WTC11 (cell line): ENCODE measurements at regions not wholly inside any gene's neighbourhood (a gene's known extent, or its start where the extent isn't known, plus 50 kb on each side); places are given as distances from the start of the nearest gene placed in this dataset.

Experiments
- ATAC-seq: fragments of 200-7000 bp; cut with Tn5 transposase; 2 replicates; pipeline ENCODE4 v1.10.0; 2021; ENCODE audit warnings: mild to moderate bottlenecking, moderate library complexity
- CTCF ChIA-PET: fragments of 300-600 bp; sonication (Branson Sonifier 250); formaldehyde crosslinking; loops from one replicate; lab custom pipeline; 2021; ENCODE audit warnings: antibody characterized with exemption; lab: Charles Lee
- POLR2A ChIA-PET: fragments of 350-600 bp; sonication (Branson Sonifier 250); formaldehyde crosslinking; loops from one replicate; lab custom pipeline; 2021; ENCODE audit warnings: antibody characterized with exemption; lab: Charles Lee
- DNase-seq: peaks from one replicate; pipeline ENCODE4 v3.0.0; 2021; ENCODE audit warnings: low spot score
- H3K27ac Mint-ChIP-seq: 2 replicates; pipeline ENCODE4 v1.8.0; 2021; ENCODE audit warnings: mixed read lengths
- H3K27me3 Mint-ChIP-seq: 2 replicates; pipeline ENCODE4 v1.8.0; 2021; ENCODE audit warnings: low read depth, mild to moderate bottlenecking, moderate library complexity, mixed read lengths
- H3K36me3 Mint-ChIP-seq: 2 replicates; pipeline ENCODE4 v1.8.0; 2021; ENCODE audit warnings: mixed read lengths
- H3K4me1 Mint-ChIP-seq: 2 replicates; pipeline ENCODE4 v1.8.0; 2022; ENCODE audit warnings: mixed read lengths
- H3K4me3 Mint-ChIP-seq: 2 replicates; pipeline ENCODE4 v1.8.0; 2021; ENCODE audit warnings: mild to moderate bottlenecking, moderate library complexity, mixed read lengths
- H3K9me3 Mint-ChIP-seq: 2 replicates; pipeline ENCODE4 v1.8.0; 2021; ENCODE audit warnings: mixed read lengths
- CREM ChIP-seq: sonication (generic); formaldehyde crosslinking; IDR thresholded peaks from 2 replicates; pipeline ENCODE4 v1.8.1; 2022; ENCODE audit warnings: mild to moderate bottlenecking, missing genetic modification reagents, moderate library complexity
- EMX1 ChIP-seq: fragments of 250-450 bp; sonication (Bioruptor Pico); IDR thresholded peaks from 2 replicates; pipeline ENCODE4 v1.8.0; 2021; ENCODE audit warnings: mild to moderate bottlenecking
- FOXP1 ChIP-seq: sonication (generic); formaldehyde crosslinking; IDR thresholded peaks from 2 replicates; pipeline ENCODE4 v1.8.0; 2022; ENCODE audit warnings: missing genetic modification reagents, mild to moderate bottlenecking, moderate library complexity, borderline replicate concordance
- IRF2 ChIP-seq: sonication (generic); formaldehyde crosslinking; IDR thresholded peaks from 2 replicates; pipeline ENCODE4 v1.8.0; 2022; ENCODE audit warnings: low read depth, missing genetic modification reagents, borderline replicate concordance
- JAZF1 ChIP-seq: fragments of 250-450 bp; sonication (Bioruptor Pico); IDR thresholded peaks from 2 replicates; pipeline ENCODE4 v1.9.0; 2021; ENCODE audit warnings: moderate library complexity, mild to moderate bottlenecking, inconsistent platforms
- NFE2L1 ChIP-seq: sonication (generic); formaldehyde crosslinking; IDR thresholded peaks from 2 replicates; pipeline ENCODE4 v1.8.1; 2023; ENCODE audit warnings: missing genetic modification reagents
- NR1H2 ChIP-seq: sonication (generic); formaldehyde crosslinking; IDR thresholded peaks from 2 replicates; pipeline ENCODE4 v1.9.0; 2021; ENCODE audit warnings: mild to moderate bottlenecking, moderate library complexity, missing genetic modification reagents
- NR2C2 ChIP-seq: sonication (generic); formaldehyde crosslinking; IDR thresholded peaks from 2 replicates; pipeline ENCODE4 v1.8.0; 2022; ENCODE audit warnings: mild to moderate bottlenecking, missing genetic modification reagents
- NR3C1 ChIP-seq: sonication (generic); formaldehyde crosslinking; conservative IDR thresholded peaks from 2 replicates; pipeline ENCODE4 v1.8.1; 2023; ENCODE audit warnings: low read depth, mild to moderate bottlenecking, missing genetic modification reagents
- SP1 ChIP-seq: sonication (generic); formaldehyde crosslinking; conservative IDR thresholded peaks from 2 replicates; pipeline ENCODE4 v1.8.1; 2022; ENCODE audit warnings: missing genetic modification reagents
- TEAD4 ChIP-seq: sonication (generic); formaldehyde crosslinking; IDR thresholded peaks from 2 replicates; pipeline ENCODE4 v1.8.0; 2022; ENCODE audit warnings: mild to moderate bottlenecking, missing genetic modification reagents
- ZNF263 ChIP-seq: sonication (generic); formaldehyde crosslinking; IDR thresholded peaks from 2 replicates; pipeline ENCODE4 v1.8.1; 2022; ENCODE audit warnings: low read depth, mild to moderate bottlenecking, moderate library complexity, missing genetic modification reagents
- TF ChIP-seq, protein P1 (sequence below): sonication (generic); formaldehyde crosslinking; IDR thresholded peaks from 2 replicates; pipeline ENCODE4 v1.8.1; 2023; ENCODE audit warnings: mild to moderate bottlenecking, missing genetic modification reagents, borderline replicate concordance
- TF ChIP-seq, protein P2 (sequence below): sonication (generic); formaldehyde crosslinking; IDR thresholded peaks from 2 replicates; pipeline ENCODE4 v1.8.1; 2023; ENCODE audit warnings: mild to moderate bottlenecking, missing genetic modification reagents, moderate library complexity
- TF ChIP-seq, protein P3 (sequence below): sonication (generic); formaldehyde crosslinking; IDR thresholded peaks from 2 replicates; pipeline ENCODE4 v1.8.1; 2023; ENCODE audit warnings: mild to moderate bottlenecking, missing genetic modification reagents
- TF ChIP-seq, protein P4 (sequence below): sonication (generic); formaldehyde crosslinking; IDR thresholded peaks from 2 replicates; pipeline ENCODE4 v1.8.0; 2022; ENCODE audit warnings: mild to moderate bottlenecking, missing genetic modification reagents
- TF ChIP-seq, protein P5 (sequence below): sonication (generic); formaldehyde crosslinking; IDR thresholded peaks from 2 replicates; pipeline ENCODE4 v1.8.1; 2022; ENCODE audit warnings: low read depth, mild to moderate bottlenecking, moderate library complexity, missing genetic modification reagents, borderline replicate concordance
- TF ChIP-seq, protein P6 (sequence below): sonication (generic); formaldehyde crosslinking; IDR thresholded peaks from 2 replicates; pipeline ENCODE4 v1.8.0; 2022; ENCODE audit warnings: missing genetic modification reagents

DNA sequence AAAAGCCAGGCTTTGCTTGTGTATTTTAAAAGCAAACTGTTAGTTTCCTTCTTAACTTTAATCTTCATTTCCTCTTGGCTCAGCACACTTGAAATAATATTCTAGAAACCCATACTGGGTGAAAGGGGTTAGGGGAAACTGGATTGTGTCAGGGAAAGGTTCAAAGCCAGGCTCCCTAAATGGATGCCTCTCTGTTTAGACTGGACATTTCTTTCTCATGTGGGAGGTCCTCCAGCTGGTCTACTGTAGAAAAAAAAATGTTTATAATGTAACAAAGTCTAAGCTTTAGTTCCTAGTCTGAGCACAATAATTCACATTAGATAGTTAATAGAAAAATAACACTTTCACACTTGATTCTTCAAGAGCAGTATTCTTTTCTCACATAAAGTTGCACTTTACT is 89.0 kb upstream of the AKIRIN2 start (continued):
- TF ChIP-seq, protein P1, sequence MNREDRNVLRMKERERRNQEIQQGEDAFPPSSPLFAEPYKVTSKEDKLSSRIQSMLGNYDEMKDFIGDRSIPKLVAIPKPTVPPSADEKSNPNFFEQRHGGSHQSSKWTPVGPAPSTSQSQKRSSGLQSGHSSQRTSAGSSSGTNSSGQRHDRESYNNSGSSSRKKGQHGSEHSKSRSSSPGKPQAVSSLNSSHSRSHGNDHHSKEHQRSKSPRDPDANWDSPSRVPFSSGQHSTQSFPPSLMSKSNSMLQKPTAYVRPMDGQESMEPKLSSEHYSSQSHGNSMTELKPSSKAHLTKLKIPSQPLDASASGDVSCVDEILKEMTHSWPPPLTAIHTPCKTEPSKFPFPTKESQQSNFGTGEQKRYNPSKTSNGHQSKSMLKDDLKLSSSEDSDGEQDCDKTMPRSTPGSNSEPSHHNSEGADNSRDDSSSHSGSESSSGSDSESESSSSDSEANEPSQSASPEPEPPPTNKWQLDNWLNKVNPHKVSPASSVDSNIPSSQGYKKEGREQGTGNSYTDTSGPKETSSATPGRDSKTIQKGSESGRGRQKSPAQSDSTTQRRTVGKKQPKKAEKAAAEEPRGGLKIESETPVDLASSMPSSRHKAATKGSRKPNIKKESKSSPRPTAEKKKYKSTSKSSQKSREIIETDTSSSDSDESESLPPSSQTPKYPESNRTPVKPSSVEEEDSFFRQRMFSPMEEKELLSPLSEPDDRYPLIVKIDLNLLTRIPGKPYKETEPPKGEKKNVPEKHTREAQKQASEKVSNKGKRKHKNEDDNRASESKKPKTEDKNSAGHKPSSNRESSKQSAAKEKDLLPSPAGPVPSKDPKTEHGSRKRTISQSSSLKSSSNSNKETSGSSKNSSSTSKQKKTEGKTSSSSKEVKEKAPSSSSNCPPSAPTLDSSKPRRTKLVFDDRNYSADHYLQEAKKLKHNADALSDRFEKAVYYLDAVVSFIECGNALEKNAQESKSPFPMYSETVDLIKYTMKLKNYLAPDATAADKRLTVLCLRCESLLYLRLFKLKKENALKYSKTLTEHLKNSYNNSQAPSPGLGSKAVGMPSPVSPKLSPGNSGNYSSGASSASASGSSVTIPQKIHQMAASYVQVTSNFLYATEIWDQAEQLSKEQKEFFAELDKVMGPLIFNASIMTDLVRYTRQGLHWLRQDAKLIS: no peak
- TF ChIP-seq CREM (CRISPR knock-in tag) (no peak), SP1 (CRISPR knock-in tag) (no peak), NR2C2 (CRISPR knock-in tag) (no peak), NR3C1 (CRISPR knock-in tag) (no peak), NR1H2 (CRISPR knock-in tag) (no peak), IRF2 (CRISPR knock-in tag) (no peak), EMX1 (CRISPR knock-in tag) (no peak), TEAD4 (CRISPR knock-in tag) (no peak)
- TF ChIP-seq, protein P2, sequence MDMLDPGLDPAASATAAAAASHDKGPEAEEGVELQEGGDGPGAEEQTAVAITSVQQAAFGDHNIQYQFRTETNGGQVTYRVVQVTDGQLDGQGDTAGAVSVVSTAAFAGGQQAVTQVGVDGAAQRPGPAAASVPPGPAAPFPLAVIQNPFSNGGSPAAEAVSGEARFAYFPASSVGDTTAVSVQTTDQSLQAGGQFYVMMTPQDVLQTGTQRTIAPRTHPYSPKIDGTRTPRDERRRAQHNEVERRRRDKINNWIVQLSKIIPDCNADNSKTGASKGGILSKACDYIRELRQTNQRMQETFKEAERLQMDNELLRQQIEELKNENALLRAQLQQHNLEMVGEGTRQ (CRISPR knock-in tag): no peak
- TF ChIP-seq, all 79 proteins: peak for 0

DNA sequence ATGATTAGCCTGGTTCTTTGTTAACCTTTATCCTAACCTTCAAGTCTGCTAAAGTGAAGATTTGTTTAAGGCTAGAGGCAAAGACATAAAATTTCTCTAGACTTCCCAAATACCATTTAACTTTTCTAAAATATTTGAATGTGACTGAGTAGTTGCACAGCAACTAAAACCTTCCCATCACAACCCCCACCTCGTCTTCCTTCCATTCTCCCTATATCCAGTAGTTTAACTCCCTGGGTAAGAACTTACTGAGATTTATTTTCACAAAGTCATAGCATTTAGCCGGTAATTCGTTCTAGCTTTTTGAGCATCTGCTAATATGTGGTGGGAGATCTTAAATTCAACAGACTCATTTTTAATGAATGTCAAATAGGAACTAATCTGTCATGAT is 87.9 kb upstream of the AKIRIN2 start:
- Mint-ChIP-seq H3K27me3 (no peaks in the 10 kb centered on the region), H3K27ac (no peak overlapping the region), H3K36me3 (no peaks in the 10 kb centered on the region), H3K4me3 (no peak overlapping the region), H3K9me3 (peaks cover 4% of the 10 kb centered on the region), H3K4me1 (peaks cover 32% of the 10 kb centered on the region)
- ChIA-PET POLR2A (no interaction called here), CTCF (no interaction called here)
- no peak for ATAC-seq
- no peak for DNase-seq
- TF ChIP-seq, protein P3, sequence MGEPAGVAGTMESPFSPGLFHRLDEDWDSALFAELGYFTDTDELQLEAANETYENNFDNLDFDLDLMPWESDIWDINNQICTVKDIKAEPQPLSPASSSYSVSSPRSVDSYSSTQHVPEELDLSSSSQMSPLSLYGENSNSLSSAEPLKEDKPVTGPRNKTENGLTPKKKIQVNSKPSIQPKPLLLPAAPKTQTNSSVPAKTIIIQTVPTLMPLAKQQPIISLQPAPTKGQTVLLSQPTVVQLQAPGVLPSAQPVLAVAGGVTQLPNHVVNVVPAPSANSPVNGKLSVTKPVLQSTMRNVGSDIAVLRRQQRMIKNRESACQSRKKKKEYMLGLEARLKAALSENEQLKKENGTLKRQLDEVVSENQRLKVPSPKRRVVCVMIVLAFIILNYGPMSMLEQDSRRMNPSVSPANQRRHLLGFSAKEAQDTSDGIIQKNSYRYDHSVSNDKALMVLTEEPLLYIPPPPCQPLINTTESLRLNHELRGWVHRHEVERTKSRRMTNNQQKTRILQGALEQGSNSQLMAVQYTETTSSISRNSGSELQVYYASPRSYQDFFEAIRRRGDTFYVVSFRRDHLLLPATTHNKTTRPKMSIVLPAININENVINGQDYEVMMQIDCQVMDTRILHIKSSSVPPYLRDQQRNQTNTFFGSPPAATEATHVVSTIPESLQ (CRISPR knock-in tag): no peak
- TF ChIP-seq, protein P4, sequence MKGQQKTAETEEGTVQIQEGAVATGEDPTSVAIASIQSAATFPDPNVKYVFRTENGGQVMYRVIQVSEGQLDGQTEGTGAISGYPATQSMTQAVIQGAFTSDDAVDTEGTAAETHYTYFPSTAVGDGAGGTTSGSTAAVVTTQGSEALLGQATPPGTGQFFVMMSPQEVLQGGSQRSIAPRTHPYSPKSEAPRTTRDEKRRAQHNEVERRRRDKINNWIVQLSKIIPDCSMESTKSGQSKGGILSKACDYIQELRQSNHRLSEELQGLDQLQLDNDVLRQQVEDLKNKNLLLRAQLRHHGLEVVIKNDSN (CRISPR knock-in tag): no peak
- TF ChIP-seq CREM (CRISPR knock-in tag) (no peak), ZNF263 (no peak), JAZF1 (CRISPR knock-in tag) (no peak), FOXP1 (CRISPR knock-in tag) (no peak), NFE2L1 (CRISPR knock-in tag) (no peak)
- TF ChIP-seq, protein P5, sequence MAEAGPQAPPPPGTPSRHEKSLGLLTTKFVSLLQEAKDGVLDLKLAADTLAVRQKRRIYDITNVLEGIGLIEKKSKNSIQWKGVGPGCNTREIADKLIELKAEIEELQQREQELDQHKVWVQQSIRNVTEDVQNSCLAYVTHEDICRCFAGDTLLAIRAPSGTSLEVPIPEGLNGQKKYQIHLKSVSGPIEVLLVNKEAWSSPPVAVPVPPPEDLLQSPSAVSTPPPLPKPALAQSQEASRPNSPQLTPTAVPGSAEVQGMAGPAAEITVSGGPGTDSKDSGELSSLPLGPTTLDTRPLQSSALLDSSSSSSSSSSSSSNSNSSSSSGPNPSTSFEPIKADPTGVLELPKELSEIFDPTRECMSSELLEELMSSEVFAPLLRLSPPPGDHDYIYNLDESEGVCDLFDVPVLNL (CRISPR knock-in tag): no peak
- TF ChIP-seq, protein P6, sequence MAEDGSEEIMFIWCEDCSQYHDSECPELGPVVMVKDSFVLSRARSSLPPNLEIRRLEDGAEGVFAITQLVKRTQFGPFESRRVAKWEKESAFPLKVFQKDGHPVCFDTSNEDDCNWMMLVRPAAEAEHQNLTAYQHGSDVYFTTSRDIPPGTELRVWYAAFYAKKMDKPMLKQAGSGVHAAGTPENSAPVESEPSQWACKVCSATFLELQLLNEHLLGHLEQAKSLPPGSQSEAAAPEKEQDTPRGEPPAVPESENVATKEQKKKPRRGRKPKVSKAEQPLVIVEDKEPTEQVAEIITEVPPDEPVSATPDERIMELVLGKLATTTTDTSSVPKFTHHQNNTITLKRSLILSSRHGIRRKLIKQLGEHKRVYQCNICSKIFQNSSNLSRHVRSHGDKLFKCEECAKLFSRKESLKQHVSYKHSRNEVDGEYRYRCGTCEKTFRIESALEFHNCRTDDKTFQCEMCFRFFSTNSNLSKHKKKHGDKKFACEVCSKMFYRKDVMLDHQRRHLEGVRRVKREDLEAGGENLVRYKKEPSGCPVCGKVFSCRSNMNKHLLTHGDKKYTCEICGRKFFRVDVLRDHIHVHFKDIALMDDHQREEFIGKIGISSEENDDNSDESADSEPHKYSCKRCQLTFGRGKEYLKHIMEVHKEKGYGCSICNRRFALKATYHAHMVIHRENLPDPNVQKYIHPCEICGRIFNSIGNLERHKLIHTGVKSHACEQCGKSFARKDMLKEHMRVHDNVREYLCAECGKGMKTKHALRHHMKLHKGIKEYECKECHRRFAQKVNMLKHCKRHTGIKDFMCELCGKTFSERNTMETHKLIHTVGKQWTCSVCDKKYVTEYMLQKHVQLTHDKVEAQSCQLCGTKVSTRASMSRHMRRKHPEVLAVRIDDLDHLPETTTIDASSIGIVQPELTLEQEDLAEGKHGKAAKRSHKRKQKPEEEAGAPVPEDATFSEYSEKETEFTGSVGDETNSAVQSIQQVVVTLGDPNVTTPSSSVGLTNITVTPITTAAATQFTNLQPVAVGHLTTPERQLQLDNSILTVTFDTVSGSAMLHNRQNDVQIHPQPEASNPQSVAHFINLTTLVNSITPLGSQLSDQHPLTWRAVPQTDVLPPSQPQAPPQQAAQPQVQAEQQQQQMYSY (CRISPR knock-in tag): no peak
- TF ChIP-seq, protein P1: no peak
